SK-N-SH (cell line): ENCODE measurements at regions not wholly inside any gene's neighbourhood (a gene's known extent, or its start where the extent isn't known, plus 50 kb on each side); places are given as distances from the start of the nearest gene placed in this dataset.

Experiments
- CTCF ChIA-PET: fragments of 300-600, 350-600 bp; formaldehyde crosslinking; extraction: SDS; loops from one replicate; lab custom pipeline; 2021; lab: Yijun Ruan, JAX
- POLR2A ChIA-PET: fragments of 350-600 bp; sonication (Branson Sonifier 250); formaldehyde crosslinking; extraction: SDS; loops from one replicate; lab custom pipeline; 2020; ENCODE audit warnings: antibody characterized with exemption, inconsistent platforms; lab: Yijun Ruan, JAX
- DNase-seq: peaks from one replicate; pipeline ENCODE4 v3.0.0; 2012
- H2AFZ ChIP-seq: fragments of 200-600 bp; sonication (generic); 2 replicates; pipeline ENCODE4 v1.8.1; 2016; ENCODE audit warnings: antibody characterized with exemption, mild to moderate bottlenecking, low read depth
- H3F3A ChIP-seq: fragments of 200-600 bp; sonication (generic); replicated peaks from 2 replicates; pipeline ENCODE3; 2016; ENCODE audit warnings: antibody characterized with exemption, mild to moderate bottlenecking; ENCODE audit not compliant: insufficient read depth
- H3K27ac ChIP-seq, 2 experiments: fragments of 200-500 bp in 1 of 2; fragments of 200-600 bp in 1 of 2; sonication (Bioruptor generic) in 1 of 2; sonication (generic), shearing (Covaris generic) in 1 of 2; 2 replicates each; pipeline versions ENCODE4 v1.5.1 to v1.6.1; 2014 to 2016; ENCODE audit warnings: low read depth in 2 of 2, inconsistent platforms in 1 of 2, low read length in 1 of 2, mild to moderate bottlenecking in 1 of 2, mixed read lengths in 1 of 2
- H3K27me3 ChIP-seq: fragments of 200-600 bp; sonication (generic), shearing (Covaris generic); 2 replicates; pipeline ENCODE4 v1.6.1; 2016; ENCODE audit warnings: mixed run types; ENCODE audit not compliant: insufficient read depth
- H3K36me3 ChIP-seq, 2 experiments: fragments of 200-500 bp in 1 of 2; fragments of 200-600 bp in 1 of 2; sonication (Bioruptor generic) in 1 of 2; sonication (generic) in 1 of 2; replicated peaks in 1 of 2; 2 replicates each; pipeline versions ENCODE3 to v1.5.1; 2014 to 2016; ENCODE audit warnings: low read length in 1 of 2, mild to moderate bottlenecking in 1 of 2; ENCODE audit not compliant: insufficient read depth in 2 of 2, control insufficient read depth in 1 of 2
- H3K4me1 ChIP-seq, 2 experiments: fragments of 200-500 bp in 1 of 2; fragments of 200-600 bp in 1 of 2; sonication (Bioruptor generic) in 1 of 2; sonication (generic), shearing (Covaris generic) in 1 of 2; 2 replicates each; pipeline versions ENCODE4 v1.5.1 to v1.6.1; 2014 to 2016; ENCODE audit warnings: low read depth in 1 of 2, low read length in 1 of 2, mixed run types in 1 of 2; ENCODE audit not compliant: insufficient read depth in 2 of 2, control insufficient read depth in 1 of 2
- H3K4me2 ChIP-seq: fragments of 200-600 bp; sonication (generic), shearing (Covaris generic); 2 replicates; pipeline ENCODE4 v1.6.1; 2017; ENCODE audit warnings: mixed run types
- H3K4me3 ChIP-seq, 2 experiments: fragments of 200-500 bp in 1 of 2; fragments of 200-600 bp in 1 of 2; sonication (Bioruptor generic) in 1 of 2; sonication (generic), shearing (Covaris generic) in 1 of 2; 2 replicates each; pipeline versions ENCODE4 v1.5.1 to v1.8.1; 2014 to 2016; ENCODE audit warnings: low read depth in 2 of 2, inconsistent platforms in 1 of 2, low read length in 1 of 2, mild to moderate bottlenecking in 1 of 2, mixed read lengths in 1 of 2, moderate library complexity in 1 of 2
- H3K79me2 ChIP-seq: fragments of 200-600 bp; sonication (generic); 2 replicates; pipeline ENCODE4 v1.8.1; 2017; ENCODE audit warnings: mild to moderate bottlenecking; ENCODE audit not compliant: insufficient read depth
- H3K9ac ChIP-seq: fragments of 200-600 bp; sonication (generic); 2 replicates; pipeline ENCODE4 v1.6.1; 2017; ENCODE audit warnings: mixed run types
- H3K9me2 ChIP-seq: fragments of 200-600 bp; sonication (generic); 2 replicates; pipeline ENCODE4 v1.6.1; 2017; ENCODE audit warnings: mixed run types
- H3K9me3 ChIP-seq: fragments of 200-600 bp; sonication (generic); 2 replicates; pipeline ENCODE4 v1.6.1; 2017; ENCODE audit warnings: mixed run types, mild to moderate bottlenecking, moderate library complexity
- H4K20me1 ChIP-seq: fragments of 200-600 bp; sonication (generic); 2 replicates; pipeline ENCODE4 v1.6.1; 2017; ENCODE audit warnings: mild to moderate bottlenecking, mixed run types; ENCODE audit not compliant: insufficient read depth
- ELF1 ChIP-seq: IDR thresholded peaks from 2 replicates; pipeline ENCODE4 v1.4.0; 2012
- FOXJ3 ChIP-seq: sonication (generic); formaldehyde crosslinking; IDR thresholded peaks from 2 replicates; pipeline ENCODE4 v1.5.1; 2020; ENCODE audit warnings: mild to moderate bottlenecking, missing genetic modification reagents
- FOXM1 ChIP-seq: IDR thresholded peaks from 2 replicates; pipeline ENCODE4 v1.4.0; 2012; ENCODE audit warnings: low read depth, mild to moderate bottlenecking
- GABPA ChIP-seq: IDR thresholded peaks from 2 replicates; pipeline ENCODE4 v1.4.0; 2012; ENCODE audit warnings: low read depth, mild to moderate bottlenecking
- GATA2 ChIP-seq: sonication (generic); formaldehyde crosslinking; IDR thresholded peaks from 2 replicates; pipeline ENCODE4 v1.5.0; 2020; ENCODE audit warnings: mild to moderate bottlenecking, missing genetic modification reagents
- JUND ChIP-seq: IDR thresholded peaks from 2 replicates; pipeline ENCODE4 v1.4.0; 2012
- MEF2A ChIP-seq: IDR thresholded peaks from 2 replicates; pipeline ENCODE4 v1.4.0; 2012; ENCODE audit warnings: low read depth, borderline replicate concordance
- NFIC ChIP-seq: IDR thresholded peaks from 2 replicates; pipeline ENCODE4 v1.4.0; 2012; ENCODE audit warnings: borderline replicate concordance
- PBX3 ChIP-seq: IDR thresholded peaks from 2 replicates; pipeline ENCODE4; 2012
- POLR2AphosphoS5 ChIP-seq: IDR thresholded peaks from 2 replicates; pipeline ENCODE4 v1.6.1; 2012; ENCODE audit warnings: low read depth, low read length
- RAD21 ChIP-seq: IDR thresholded peaks from 2 replicates; pipeline ENCODE4 v1.6.1; 2012; ENCODE audit warnings: mild to moderate bottlenecking, low read length
- RCOR1 ChIP-seq: fragments of 150-350 bp; IDR thresholded peaks from 2 replicates; pipeline ENCODE4 v1.6.1; 2017; ENCODE audit warnings: antibody characterized with exemption, low read length
- RXRA ChIP-seq: IDR thresholded peaks from 2 replicates; pipeline ENCODE4 v1.4.0; 2012; ENCODE audit warnings: low read depth, mild to moderate bottlenecking, borderline replicate concordance
- SIN3A ChIP-seq: IDR thresholded peaks from 2 replicates; pipeline ENCODE4 v1.6.1; 2012; ENCODE audit warnings: low read depth, mild to moderate bottlenecking, low read length, moderate library complexity, borderline replicate concordance
- SMC3 ChIP-seq: IDR thresholded peaks from 2 replicates; pipeline ENCODE4 v1.6.1; 2012; ENCODE audit warnings: low read depth, low read length, improper control_type of control experiment
- TAF1 ChIP-seq: IDR thresholded peaks from 2 replicates; pipeline ENCODE4 v1.6.1; 2012; ENCODE audit warnings: low read depth, mild to moderate bottlenecking, low read length, moderate library complexity, borderline replicate concordance
- USF1 ChIP-seq: IDR thresholded peaks from 2 replicates; pipeline ENCODE4 v1.4.0; 2012; ENCODE audit warnings: low read depth, borderline replicate concordance
- YY1 ChIP-seq: IDR thresholded peaks from 2 replicates; pipeline ENCODE4 v1.4.0; 2012; ENCODE audit warnings: low read depth, mild to moderate bottlenecking
- WGBS: methylation state at CpG from one replicate; pipeline ENCODE4 v1.1.6; 2017; ENCODE audit warnings: low lambda C conversion rate; 5-methylcytosine and 5-hydroxymethylcytosine counted together
- TF ChIP-seq, protein P1 (sequence below): fragments of 200-600 bp; sonication (generic); IDR thresholded peaks from 2 replicates; pipeline ENCODE4 v1.6.1; 2017; ENCODE audit warnings: antibody characterized with exemption, mild to moderate bottlenecking, moderate library complexity
- TF ChIP-seq, protein P2 (sequence below): IDR thresholded peaks from 2 replicates; pipeline ENCODE4 v1.4.0; 2012; ENCODE audit warnings: low read depth
- TF ChIP-seq, protein P3 (sequence below): fragments of 150-350 bp; IDR thresholded peaks from 2 replicates; pipeline ENCODE4 v1.6.1; 2016; ENCODE audit warnings: mild to moderate bottlenecking, low read depth, low read length
- TF ChIP-seq, protein P4 (sequence below): fragments of 150-350 bp; IDR thresholded peaks from 2 replicates; pipeline ENCODE4 v1.6.1; 2017; ENCODE audit warnings: antibody characterized with exemption, low read length, low read depth, borderline replicate concordance

DNA sequence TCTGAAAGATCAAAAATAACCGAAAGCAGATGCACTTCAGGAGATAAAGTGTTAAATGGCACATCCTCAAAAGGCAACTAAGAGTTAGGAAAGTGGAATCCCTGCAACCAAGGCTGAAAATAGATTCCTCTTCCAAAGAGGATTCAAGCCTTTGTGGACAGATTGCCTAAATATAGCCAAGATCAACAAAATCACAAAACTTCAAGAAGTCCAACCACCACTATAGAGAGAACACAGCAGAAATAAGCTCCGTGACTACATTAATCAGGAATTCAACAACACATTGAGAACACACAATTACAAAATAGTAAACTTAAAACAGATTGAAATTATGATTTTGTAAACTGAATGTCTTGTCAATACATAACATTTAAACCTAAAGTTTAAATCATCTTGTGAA, 165.7 kb downstream of the LNPK start:
- Histone ChIP-seq H3K9ac (no peak overlapping the region), H3K4me1 (peaks cover 0 to 9% of the 10 kb centered on the region in 2 experiments; a peak in 3 of 4 replicates), H2AFZ (no peak overlapping the region), H3F3A (peaks cover 10% of the 10 kb centered on the region), H3K27ac (peak overlapping the region in 1 of 2 experiments; percentile 44; a peak in 1 of 4 replicates), H3K36me3 (no peaks in the 10 kb centered on the region), H3K4me3 (no peak overlapping the region), H3K27me3 (no peaks in the 10 kb centered on the region), H3K4me2 (no peak overlapping the region), H4K20me1 (no peaks in the 10 kb centered on the region), H3K9me2 (no peaks in the 10 kb centered on the region), H3K79me2 (no peaks in the 10 kb centered on the region), H3K9me3 (no peaks in the 10 kb centered on the region)
- WGBS, result 68% methylated on average over 2 of the region's 2 CpGs
- ChIA-PET CTCF (no interaction called here), POLR2A (no interaction called here)
- DNase-seq, result no peak
- TF ChIP-seq MEF2A, result no peak
- no peak for TF ChIP-seq USF1
- TF ChIP-seq NFIC, result no peak
- TF ChIP-seq JUND, result no peak
- no peak for TF ChIP-seq TAF1
- TF ChIP-seq SMC3, result no peak
- no peak for TF ChIP-seq FOXM1
- no peak for TF ChIP-seq RCOR1
- TF ChIP-seq, protein P1, sequence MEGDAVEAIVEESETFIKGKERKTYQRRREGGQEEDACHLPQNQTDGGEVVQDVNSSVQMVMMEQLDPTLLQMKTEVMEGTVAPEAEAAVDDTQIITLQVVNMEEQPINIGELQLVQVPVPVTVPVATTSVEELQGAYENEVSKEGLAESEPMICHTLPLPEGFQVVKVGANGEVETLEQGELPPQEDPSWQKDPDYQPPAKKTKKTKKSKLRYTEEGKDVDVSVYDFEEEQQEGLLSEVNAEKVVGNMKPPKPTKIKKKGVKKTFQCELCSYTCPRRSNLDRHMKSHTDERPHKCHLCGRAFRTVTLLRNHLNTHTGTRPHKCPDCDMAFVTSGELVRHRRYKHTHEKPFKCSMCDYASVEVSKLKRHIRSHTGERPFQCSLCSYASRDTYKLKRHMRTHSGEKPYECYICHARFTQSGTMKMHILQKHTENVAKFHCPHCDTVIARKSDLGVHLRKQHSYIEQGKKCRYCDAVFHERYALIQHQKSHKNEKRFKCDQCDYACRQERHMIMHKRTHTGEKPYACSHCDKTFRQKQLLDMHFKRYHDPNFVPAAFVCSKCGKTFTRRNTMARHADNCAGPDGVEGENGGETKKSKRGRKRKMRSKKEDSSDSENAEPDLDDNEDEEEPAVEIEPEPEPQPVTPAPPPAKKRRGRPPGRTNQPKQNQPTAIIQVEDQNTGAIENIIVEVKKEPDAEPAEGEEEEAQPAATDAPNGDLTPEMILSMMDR, result no peak
- TF ChIP-seq PBX3, result no peak
- TF ChIP-seq ELF1, result no peak

DNA sequence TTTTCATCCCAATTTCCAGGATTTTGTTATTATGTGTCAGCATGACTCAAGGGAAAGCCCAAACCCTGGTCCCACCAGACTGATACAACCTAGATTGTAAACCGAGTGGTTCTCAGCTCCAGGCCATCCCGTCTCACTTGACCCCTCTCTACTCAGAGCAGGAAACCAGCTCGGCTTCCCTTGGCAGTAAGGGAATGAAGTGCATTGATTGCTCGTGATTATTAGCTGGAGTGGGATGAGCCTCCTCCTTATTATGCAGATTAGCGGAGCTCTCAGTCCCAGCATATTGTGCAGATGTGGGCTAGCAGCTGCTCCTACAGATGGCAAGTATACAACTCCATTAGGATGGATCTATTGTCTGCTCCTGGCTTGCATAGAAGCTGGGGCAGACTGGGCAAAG, 167.6 kb downstream of the LNPK start:
- no peak overlapping the region for H3K4me3 ChIP-seq
- TF ChIP-seq RXRA, result no peak
- no peak for TF ChIP-seq SIN3A
- TF ChIP-seq NFIC, result no peak
- TF ChIP-seq, protein P2, sequence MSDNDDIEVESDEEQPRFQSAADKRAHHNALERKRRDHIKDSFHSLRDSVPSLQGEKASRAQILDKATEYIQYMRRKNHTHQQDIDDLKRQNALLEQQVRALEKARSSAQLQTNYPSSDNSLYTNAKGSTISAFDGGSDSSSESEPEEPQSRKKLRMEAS, result no peak
- no peak for TF ChIP-seq PBX3
- no peak for TF ChIP-seq FOXJ3 (CRISPR knock-in tag)
- no peak for TF ChIP-seq ELF1
- TF ChIP-seq GABPA, result no peak
- TF ChIP-seq, protein P3, sequence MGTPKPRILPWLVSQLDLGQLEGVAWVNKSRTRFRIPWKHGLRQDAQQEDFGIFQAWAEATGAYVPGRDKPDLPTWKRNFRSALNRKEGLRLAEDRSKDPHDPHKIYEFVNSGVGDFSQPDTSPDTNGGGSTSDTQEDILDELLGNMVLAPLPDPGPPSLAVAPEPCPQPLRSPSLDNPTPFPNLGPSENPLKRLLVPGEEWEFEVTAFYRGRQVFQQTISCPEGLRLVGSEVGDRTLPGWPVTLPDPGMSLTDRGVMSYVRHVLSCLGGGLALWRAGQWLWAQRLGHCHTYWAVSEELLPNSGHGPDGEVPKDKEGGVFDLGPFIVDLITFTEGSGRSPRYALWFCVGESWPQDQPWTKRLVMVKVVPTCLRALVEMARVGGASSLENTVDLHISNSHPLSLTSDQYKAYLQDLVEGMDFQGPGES, result no peak
- TF ChIP-seq, protein P4, sequence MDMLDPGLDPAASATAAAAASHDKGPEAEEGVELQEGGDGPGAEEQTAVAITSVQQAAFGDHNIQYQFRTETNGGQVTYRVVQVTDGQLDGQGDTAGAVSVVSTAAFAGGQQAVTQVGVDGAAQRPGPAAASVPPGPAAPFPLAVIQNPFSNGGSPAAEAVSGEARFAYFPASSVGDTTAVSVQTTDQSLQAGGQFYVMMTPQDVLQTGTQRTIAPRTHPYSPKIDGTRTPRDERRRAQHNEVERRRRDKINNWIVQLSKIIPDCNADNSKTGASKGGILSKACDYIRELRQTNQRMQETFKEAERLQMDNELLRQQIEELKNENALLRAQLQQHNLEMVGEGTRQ, result no peak
- TF ChIP-seq GATA2 (CRISPR knock-in tag), result no peak
- no peak for TF ChIP-seq YY1
- TF ChIP-seq USF1, result no peak
- no peak for TF ChIP-seq RAD21
- no peak for TF ChIP-seq POLR2AphosphoS5
- 63% methylated on average over 5 of the region's 5 CpGs for WGBS
- no peaks in the 10 kb centered on the region for H3K9me2 ChIP-seq
- no peaks in the 10 kb centered on the region for H3K9me3 ChIP-seq
- peaks cover 0 to 9% of the 10 kb centered on the region in 2 experiments; a peak in 3 of 4 replicates for H3K4me1 ChIP-seq
- ChIA-PET POLR2A (no interaction called here), CTCF (interaction anchor here (1.6 kb wide), 1 partner anchor 12 kb away, joined by 4 read pairs; no protein-coding TSS in a partner anchor)
- H3K36me3 ChIP-seq, result no peaks in the 10 kb centered on the region
- peaks cover 10% of the 10 kb centered on the region for H3F3A ChIP-seq
- H4K20me1 ChIP-seq, result no peaks in the 10 kb centered on the region
- H3K27me3 ChIP-seq, result no peaks in the 10 kb centered on the region
- DNase-seq, result no peak
- no peaks in the 10 kb centered on the region for H3K79me2 ChIP-seq
- H3K4me2 ChIP-seq, result no peak overlapping the region
- H2AFZ ChIP-seq, result no peak overlapping the region
- no peak overlapping the region for H3K9ac ChIP-seq
- H3K27ac ChIP-seq, result no peak overlapping the region
